DMS 273 (cell line): ENCODE measurements at regions not wholly inside any gene's neighbourhood (a gene's known extent, or its start where the extent isn't known, plus 50 kb on each side); places are given as distances from the start of the nearest gene placed in this dataset.

Experiments
- DNase-seq: peaks from one replicate; lab custom pipeline; 2025; ENCODE audit not compliant: unreplicated experiment; lab: John Stamatoyannopoulos, UW

DNA sequence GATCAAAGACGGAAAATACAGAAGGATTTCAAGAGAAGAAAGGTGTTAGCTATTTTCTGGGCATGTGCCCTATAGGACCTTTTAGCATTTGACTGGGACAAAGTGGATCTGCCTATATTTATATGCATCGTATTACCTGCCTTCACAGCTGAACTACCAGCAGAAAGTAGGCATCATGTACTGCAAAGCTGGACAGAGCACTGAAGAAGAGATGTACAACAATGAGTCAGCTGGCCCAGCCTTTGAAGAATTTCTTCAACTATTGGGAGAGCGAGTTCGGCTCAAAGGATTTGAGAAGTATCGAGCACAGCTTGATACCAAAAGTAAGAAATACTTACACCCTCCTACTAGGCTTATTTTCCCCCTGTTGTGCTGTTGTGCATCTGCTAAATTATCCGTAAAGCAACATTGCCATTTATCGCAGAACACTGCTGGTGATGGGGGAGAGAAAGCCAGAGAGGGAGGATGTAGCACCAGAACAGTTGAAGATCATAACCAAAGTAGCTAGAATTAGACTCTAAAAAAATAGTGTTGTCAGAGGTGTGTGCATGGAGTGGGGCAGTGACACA is 282.0 kb upstream of the RGS6 start:
- DNase-seq, result no peak

DNA sequence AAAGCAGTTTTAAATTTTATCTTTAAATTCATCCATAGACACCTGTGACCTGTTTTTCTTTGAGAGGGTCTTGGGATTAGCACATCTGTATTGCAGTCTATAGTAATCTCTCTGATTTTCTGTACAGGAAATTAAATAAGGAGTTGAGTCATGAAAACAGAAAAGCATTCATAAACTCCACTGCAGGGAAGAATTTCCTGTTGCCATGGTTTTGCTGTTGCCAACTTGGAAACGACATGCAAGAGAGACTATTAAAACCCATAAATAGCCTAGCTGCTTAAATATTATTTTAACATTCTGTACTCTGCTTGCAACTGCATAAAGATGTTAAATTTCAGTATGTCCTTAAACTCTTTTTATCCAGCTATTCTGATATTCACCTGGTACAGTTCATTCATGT is 281.0 kb upstream of the RGS6 start:
- DNase-seq, result no peak

DNA sequence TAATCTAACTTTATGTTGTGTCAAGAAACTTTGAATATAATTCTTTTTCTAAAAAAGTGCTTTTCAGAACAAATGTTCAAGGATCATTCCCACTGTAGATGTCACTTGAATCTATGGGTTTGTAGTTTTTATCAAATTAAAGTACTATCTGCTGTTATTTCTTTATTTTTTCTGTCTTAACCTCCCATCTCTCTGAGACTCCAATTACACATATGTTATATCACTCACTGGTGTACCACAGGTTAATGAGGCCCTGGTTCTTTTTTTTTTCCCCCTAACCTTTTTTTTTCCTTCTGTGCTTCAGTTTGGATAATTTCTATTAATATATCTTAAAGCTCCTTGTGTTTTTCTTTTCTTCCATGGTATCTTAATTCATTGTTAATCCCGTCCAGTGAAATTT is 279.9 kb upstream of the RGS6 start:
- no peak for DNase-seq

DNA sequence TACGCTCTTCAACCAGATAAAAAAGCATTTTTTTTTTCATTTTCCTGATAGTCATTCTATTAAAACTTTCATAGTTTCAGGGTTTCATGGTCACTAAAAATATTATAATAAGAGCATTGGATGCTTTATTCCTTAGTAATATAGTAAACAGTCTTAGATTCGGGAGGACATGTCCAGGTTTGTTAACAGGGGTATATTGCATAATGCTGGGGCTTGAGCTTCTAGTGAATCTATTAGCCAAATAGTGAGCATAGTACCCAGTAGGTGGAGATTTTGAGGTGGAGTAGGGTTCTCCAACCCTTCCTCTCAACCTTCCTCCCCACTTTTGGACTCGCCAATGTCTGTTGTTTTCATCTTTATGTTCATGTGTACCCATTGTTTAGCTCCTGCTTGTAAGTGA is 277.4 kb upstream of the RGS6 start:
- no peak for DNase-seq

DNA sequence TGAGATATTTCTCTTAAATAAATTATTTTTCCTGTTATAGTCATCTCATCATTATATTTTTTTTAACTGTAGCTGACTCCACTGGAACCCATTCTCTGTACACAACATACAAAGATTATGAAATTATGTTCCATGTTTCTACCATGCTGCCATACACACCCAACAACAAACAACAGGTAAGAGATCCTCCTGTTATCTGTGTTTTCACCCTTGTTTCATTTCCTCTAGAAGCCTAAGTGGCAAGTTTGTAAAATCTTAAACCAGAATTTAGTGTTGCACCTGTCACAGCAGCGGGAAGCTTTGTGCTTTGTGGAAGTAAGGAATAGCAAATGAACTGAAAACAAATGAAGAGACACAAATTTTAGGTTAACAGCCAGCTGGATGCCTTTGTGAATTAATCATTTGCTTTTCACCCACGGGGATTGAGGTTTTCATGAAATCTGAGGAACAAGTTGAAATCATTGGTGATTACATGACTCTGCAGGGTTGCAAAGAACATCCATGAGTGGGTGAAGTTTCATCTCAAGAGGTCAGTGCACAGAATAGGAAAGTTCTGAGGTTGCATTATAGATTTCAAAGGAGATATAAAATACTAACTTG is 273.9 kb upstream of the RGS6 start:
- DNase-seq, result no peak

DNA sequence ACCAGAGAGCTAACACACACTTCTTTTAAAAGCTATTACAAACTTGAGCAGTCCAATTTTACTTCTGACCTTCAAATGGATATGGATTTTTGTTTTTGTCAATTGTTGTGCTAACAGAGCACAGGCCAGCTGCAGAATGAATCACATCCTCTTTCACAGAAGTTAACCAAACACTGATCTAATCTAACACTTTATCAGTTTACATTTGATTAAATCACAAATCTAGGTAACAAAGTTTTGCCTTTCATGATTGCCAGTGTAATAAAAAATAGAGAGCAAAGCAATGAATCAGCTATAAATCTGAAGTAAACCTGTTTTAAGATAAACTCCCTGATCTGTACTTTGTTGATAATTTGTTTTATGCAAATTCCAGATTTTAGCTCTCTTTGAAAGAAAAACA is 273.1 kb upstream of the RGS6 start:
- no peak for DNase-seq

DNA sequence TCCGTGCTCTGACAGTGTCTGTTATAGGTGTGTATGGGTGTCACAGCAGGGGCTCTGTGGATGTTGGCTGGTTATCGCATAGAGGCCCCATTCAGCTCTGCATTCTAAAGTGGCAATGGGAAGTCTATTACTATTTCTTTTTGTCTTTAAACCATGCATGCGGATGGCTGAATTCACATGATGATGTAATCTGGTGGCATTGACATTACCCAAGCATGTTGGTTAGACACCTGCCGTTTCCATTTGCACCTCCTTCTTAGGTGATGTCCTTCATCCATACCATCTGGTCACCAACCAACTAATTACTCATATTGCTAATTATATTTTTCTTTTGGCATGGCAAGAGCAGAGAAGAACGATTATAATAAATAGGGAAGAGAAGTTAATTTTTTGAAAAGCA is 270.8 kb upstream of the RGS6 start:
- DNase-seq, result no peak

DNA sequence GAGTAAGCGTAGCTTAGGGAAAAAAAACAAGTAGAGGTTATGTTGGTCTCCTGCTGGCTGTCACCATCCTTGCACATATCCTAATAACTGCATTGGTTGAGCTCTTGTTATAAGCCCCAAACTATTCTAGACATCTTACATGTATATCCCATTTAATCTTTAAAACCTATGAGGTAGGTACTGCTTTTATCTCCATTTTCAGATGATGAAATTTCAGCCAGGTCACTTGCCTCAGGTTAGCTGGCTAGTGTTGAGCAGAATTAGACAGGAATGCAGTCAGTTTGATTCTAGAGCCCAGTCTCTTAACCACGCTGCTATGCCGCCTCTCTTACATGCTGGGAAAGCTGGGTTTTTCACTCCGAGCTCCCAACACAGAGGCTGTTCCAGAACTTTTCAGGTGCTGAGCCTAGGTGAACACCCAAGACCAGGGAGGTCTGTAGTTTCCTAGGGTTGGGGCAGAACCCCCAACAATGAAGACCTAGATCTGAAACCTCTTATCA is 269.9 kb upstream of the RGS6 start:
- DNase-seq, result no peak

DNA sequence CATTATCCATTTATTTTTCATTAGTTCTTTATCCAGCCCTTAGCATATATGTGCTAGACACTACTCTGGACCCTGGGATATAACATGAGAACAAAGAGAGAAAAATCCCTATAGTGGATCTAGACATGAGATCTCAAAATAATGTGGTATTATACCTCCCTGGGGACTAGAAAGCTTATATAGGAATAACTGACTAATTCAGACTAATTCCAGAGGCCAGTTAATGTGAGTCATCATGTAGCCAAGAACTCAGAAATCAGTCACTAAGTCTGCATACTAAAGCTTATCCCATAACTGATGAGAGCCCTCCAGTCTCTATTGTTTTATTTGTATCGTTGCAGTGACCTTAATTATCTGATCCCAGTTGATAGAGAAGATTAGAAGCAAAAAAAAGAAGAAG is 267.1 kb upstream of the RGS6 start:
- no peak for DNase-seq

DNA sequence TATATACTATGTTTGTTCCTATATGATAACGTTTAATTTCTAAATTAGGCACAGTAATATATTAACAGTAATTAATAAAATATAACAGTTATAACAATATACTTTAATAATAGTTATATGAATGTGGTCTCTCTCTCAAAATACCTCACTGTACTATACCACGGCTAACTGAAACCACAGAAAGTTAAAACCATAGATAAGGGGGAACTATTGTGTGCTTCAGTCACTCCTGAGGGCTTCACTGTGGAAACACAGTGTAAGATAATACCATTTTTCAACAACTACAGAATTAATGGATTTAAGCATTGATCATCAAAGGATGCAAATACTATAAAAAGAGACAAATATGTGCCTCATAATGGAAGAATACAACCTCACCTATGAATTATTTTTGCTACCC is 266.4 kb upstream of the RGS6 start:
- no peak for DNase-seq

DNA sequence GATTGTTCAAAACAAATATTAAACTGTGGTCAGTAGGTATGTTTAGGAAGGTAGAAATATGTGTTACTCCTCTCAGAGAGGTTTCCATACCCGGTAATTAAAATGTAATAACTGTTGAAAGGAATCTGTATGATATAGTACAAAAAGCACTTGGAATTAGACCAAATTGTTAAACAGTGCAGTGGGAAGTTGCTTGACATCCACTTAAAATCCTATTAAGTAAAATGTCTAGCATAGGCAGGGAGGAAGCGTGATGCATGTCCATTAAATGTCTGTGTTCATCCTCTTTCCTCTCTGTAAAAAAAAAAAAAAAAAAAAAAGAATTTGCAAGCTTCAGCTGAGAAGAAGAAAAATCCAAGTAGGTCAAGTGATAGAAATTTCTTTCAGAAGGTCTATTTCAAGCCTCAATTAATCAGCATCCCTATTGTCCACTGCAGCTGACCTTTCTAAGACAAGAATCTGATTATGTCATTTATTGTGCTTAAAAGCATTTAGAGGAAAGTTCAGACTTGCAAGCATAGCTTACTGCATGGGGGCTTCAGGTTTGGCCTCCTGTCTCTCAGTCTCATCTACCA is 265.6 kb upstream of the RGS6 start:
- no peak for DNase-seq

DNA sequence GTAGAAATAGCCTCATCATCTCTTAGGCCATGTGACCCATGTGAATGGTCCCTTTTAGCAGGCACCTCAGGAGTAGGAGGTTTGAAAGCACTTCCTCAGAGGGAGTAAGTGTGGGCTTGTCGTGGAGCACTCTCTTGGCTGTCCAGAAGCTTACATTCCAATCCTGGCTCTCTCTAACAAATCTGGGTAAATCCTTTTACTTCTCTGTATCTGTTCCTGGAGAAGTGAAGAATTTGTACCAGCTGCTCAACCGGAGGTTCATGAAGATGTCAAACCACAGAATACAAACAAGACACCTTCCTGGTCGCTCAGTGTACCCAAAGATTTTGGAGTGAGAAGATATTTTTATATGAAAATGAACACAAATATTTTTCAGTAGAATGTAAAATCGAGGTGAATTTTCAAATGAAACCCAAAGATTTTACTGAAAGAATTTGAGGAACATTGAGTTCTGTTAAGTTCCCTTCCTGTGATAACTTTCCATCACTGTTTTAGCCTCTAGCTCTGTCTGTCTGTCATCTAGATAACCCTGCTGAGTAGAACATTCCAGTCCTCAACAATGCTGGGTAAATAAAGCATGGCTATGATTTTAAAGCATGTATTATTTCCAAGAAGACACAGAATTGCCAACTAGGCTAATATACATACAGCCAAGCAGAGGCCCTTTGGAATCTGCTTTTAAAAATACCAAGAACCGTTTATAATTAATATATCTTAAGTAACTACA is 263.9 kb upstream of the RGS6 start:
- DNase-seq, result no peak

DNA sequence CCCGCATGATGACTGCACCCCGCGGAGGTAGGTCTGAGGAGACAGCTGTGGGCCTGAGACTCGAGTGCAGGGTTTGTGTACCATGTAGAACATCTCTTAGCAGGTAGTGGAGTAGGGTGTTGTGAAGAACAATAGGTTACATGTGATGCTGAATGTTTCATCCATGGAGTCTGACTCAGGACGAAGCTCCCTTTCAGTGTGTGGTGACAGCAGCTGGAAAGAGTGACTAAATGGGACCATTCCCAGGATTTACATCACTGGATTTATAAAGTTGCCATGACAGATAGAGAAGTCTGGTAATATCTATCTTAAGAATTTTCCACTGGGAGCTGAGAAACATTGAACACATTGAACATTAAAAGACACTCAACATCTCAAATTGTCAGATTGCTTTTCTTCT is 259.6 kb upstream of the RGS6 start:
- no peak for DNase-seq

DNA sequence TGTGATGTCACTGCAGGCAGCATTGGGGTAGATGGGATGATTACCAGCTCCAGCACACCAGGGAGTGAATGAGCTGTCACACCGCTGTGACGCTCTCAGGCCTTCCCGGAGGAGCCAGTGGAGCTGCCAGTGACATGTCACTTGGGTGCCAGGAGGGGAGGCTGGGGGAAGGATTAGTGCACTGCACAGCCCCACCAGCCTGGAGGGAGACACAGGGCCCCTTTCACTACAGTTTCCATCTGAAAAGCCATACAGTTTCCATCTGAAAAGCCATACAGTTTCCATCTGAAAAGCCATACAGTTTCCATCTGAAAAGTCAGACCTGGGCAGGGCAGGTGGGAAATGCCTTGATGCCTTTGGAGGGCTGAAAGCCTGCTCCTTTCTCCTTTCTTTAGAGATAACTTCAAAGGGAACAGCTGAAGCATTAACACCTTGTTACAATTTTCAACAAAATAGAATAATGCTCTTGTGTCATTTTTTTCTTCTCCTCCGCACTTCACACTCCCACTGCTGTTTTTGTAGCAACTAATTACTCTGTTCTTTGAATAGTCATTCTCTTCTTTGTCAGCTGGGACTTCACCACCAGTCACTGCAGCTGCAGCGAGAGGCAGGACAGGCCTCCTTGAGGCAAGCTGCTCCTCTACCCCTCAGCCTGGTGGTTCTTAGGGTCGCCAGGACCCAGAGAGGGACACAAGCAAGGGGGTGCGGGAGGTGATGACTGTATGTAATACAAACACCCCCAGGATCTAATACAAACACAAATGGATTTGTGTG is 256.9 kb upstream of the RGS6 start:
- DNase-seq, result no peak

DNA sequence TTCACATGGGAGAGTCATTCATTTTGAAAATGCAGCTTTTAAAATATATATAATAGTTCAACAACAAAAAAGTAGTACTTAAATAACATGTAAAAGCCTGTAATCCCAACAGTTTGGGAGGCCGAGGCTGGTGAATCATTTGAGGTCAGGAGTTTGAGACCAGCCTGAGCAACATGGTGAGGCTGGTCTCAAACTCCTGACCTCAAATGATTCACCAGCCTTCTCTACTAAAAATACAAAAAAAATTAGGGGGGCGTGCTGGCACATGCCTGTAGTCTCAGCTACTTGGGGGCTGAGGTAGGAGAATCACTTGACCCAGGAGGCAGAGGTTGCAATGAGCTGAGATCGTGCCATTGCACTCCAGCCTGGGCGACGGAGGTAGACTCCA is 256.3 kb upstream of the RGS6 start:
- DNase-seq, result no peak

DNA sequence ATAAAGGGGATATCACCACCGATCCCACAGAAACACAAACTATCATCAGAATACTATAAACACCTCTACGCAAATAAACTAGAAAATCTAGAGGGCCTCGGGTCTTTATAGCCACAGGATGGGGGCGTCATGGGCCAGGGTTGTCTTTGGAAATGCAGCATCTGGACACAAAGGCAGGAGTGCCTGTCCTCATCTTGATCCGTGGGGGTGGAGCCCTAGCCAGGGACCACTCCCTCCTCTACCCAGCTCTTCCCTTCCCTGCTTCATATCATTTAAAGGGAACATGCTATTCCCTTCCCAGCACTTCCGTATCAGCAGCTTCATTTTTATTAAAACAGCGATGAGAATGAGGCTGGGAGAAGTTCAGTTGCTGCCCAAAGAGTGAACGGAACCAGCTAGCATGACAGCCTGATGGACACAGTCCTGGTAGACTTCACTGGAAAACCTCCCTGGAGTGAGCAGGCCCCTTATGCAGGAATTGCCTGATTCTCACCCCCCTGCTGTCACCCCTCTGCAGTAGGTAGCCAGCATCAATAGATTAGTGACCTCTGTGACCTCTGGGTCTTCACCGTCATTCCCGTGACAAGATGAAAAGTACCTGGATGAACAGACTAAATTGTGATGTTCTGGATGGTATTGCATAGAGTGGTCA is 251.4 kb upstream of the RGS6 start:
- DNase-seq, result no peak

DNA sequence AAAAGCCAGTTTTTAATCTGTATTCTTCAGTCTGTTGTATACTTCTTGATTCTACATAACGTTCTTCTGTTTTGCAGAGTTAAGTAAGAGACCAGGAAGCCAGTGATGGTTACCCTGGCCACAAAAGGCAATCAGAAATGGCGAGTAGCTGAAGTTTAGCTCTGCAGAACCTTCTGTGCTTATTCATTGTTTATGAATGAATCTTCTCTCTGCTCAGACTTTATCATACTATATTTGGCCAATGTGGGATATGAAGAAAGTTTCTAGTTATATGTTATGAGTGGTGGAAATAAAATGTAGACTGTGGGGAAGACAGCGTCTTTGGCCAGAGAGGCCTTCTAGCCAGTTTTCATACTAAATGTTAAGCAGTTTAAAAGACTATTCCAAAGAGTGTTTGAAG is 249.9 kb upstream of the RGS6 start:
- DNase-seq, result no peak

DNA sequence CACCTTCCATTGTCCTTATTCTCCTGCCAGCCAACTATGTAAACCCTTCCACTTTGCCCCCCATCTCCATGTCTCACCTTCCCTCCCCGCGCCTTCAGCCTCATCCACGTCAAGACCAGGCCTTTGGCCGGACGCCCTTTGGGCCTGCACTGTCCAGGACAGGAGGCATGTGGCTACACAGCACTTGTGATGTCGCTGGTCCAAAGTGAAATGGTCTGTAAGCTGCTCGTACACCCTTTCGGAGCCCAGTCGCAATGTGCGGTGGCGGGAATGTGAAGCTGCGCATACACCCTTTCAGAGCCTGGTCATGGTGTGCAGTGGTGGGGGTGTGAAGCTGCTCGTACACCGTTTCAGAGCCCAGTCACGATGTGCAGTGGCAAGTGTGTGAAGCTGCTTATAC is 247.9 kb upstream of the RGS6 start:
- no peak for DNase-seq

DNA sequence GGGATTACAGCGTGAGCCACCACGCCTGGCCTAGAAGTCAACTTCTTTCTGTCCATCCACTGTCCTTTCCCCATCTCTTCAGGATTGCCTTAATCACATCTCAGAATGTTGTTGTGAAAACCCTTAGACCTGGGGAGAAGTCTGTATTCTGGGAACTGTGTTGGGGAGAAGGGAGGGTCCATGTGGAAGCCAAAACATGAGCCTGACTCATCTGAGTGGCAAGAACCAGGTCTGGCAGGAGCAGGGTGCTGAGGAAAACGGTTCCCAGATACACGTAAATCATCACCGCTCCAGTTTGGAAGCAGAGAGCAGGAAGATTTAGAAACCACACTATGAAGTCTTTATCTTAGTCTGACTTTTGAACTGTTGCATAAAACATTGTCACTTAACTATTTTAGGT is 245.6 kb upstream of the RGS6 start:
- no peak for DNase-seq

DNA sequence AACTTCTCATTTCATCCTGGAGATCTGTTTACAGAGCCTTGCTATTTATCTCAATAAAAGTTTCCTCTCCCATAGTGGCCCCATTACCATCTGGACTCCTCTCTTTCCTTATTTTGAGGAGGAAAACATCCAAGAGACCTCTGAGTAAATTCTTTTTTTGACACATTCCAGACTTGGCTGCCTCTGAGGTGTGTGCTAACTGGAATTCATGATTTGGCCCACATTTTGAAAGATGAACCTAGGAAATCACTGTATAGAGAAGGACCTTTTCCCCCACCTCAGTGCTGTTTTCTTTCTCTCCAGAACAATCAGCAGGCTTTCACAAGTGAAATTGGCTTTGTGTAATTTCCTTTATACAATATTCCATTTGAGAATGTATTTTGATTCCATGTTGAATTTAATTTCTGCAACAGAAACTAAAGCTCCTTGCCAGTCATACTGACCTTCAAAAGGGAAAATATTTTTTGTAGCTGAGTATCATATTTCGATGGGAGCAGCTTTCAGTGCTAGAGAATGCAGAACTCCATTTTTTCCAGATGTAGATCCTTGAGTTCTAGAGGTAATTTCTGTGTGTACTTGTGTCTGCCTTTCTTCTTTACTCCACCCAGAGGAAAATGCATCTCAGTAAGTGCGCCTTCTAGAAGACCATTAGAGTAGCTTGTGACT is 244.9 kb upstream of the RGS6 start:
- no peak for DNase-seq

DNA sequence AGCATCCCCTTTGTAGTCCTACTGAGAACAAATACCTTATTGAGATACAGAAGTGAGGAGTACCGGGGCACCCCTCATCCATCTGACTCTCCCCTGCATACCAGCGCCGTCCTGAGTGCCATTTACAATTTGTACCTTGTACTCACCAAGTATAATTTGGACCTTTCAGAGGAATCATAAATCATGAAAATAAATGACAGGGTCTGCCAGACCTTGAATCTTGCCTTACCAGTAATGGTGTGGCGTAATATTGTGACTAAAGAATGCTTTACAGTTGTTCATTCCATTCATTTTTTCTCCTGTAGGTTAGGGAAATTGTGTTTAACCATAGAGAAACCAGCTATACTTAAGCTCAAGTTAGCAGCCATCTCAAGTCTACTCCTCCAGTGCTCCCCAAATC is 243.7 kb upstream of the RGS6 start:
- no peak for DNase-seq
